Panc1 (cell line): ENCODE measurements at regions not wholly inside any gene's neighbourhood (a gene's known extent, or its start where the extent isn't known, plus 50 kb on each side); places are given as distances from the start of the nearest gene placed in this dataset.

Experiments
- CTCF ChIP-seq: fragments of 450-650 bp; IDR thresholded peaks from 2 replicates; pipeline ENCODE4 v1.5.1; 2017; ENCODE audit warnings: mild to moderate bottlenecking
- POLR2AphosphoS5 ChIP-seq: IDR thresholded peaks from 2 replicates; pipeline ENCODE4 v1.6.1; 2012; ENCODE audit warnings: mild to moderate bottlenecking, low read depth, low read length, moderate library complexity
- REST ChIP-seq, 2 experiments: IDR thresholded peaks; 2 replicates each; pipeline ENCODE4 v1.6.1; 2011 to 2012; ENCODE audit warnings: low read depth in 2 of 2, control low read depth in 1 of 2, low read length in 1 of 2, mild to moderate bottlenecking in 1 of 2, moderate library complexity in 1 of 2; ENCODE audit not compliant: insufficient read depth in 1 of 2

- TF ChIP-seq CTCF (no peak), REST (IDR thresholded peaks at IDR 0.05; ENCODE audit: insufficient read depth in 1 of 2, low read depth in 2 of 2, low read length in 1 of 2) (no peak), POLR2AphosphoS5 (no peak)
These were observed 350.3 kb downstream of the SHANK2 start for GRCh38 chr11:70901951-70902521.
